Prostate gland (tissue), 2 donors: ENCODE measurements at regions not wholly inside any gene's neighbourhood (a gene's known extent, or its start where the extent isn't known, plus 50 kb on each side); places are given as distances from the start of the nearest gene placed in this dataset.

Experiments
- CTCF ChIP-seq, 4 experiments: fragments of 200-600 bp in 2 of 4; fragments of 450-650 bp in 2 of 4; sonication (generic) in 2 of 4; IDR thresholded peaks; 1 replicate in 3 of 4; 2 replicates in 1 of 4; pipeline ENCODE4 v1.5.1; 2016 to 2019; ENCODE audit warnings: antibody characterized with exemption in 4 of 4, mild to moderate bottlenecking in 2 of 4, moderate library complexity in 2 of 4
- POLR2AphosphoS5 ChIP-seq: sonication (generic); formaldehyde crosslinking; IDR thresholded peaks from one replicate; pipeline ENCODE4 v1.6.1; 2017; ENCODE audit warnings: antibody characterized with exemption

- TF ChIP-seq POLR2AphosphoS5 (no peak), CTCF (IDR thresholded peaks at IDR 0.05) (no peak)
Observed at GRCh38 chr21:32163386-32163785, 115.5 kb downstream of the MIS18A start.
